Eye (tissue), 1 donor: ENCODE measurements at regions not wholly inside any gene's neighbourhood (a gene's known extent, or its start where the extent isn't known, plus 50 kb on each side); places are given as distances from the start of the nearest gene placed in this dataset.
A peak's percentile ranks its signal among the peaks of the same experiment; 100 is the strongest.
"Not testable (repeated sequence)": the region's sequence is repeated elsewhere in the genome, so short reads cannot be mapped to it uniquely, and the experiment has no call there.

Experiments used
- DNase-seq: peaks from one replicate; pipeline ENCODE4 v3.0.0-alpha.2; 2015

- DNase-seq = not testable (repeated sequence)
These were observed 137.8 kb upstream of the ROPN1B start for GRCh38 chr3:125831005-125831750.

- peak; percentile 8 for DNase-seq
These were observed 133.4 kb upstream of the ROPN1B start for GRCh38 chr3:125835562-125835961.

GRCh38 chr3:125836011-125836551 is 132.9 kb upstream of the ROPN1B start:
- peak; percentile 59 for DNase-seq

- not testable (repeated sequence) for DNase-seq
These were observed 132.2 kb upstream of the ROPN1B start for GRCh38 chr3:125836786-125837185.

GRCh38 chr3:125838857-125839256 is 130.1 kb upstream of the ROPN1B start:
- not testable (repeated sequence) for DNase-seq

- DNase-seq = not testable (repeated sequence)
These were observed 128.5 kb upstream of the ROPN1B start for GRCh38 chr3:125840465-125840864.

GRCh38 chr3:125847966-125848365 is 121.0 kb upstream of the ROPN1B start:
- DNase-seq = not testable (repeated sequence)

- not testable (repeated sequence) for DNase-seq
These were observed 114.0 kb upstream of the ROPN1B start for GRCh38 chr3:125855006-125855405.

GRCh38 chr3:125860547-125860946 is 108.4 kb upstream of the ROPN1B start:
- DNase-seq = not testable (repeated sequence)

- not testable (repeated sequence) for DNase-seq
These were observed 106.1 kb upstream of the ROPN1B start for GRCh38 chr3:125862841-125863254.

- DNase-seq = not testable (repeated sequence)
These were observed 104.4 kb upstream of the ROPN1B start for GRCh38 chr3:125864532-125864931.

- peak; percentile 68 for DNase-seq
These were observed 83.0 kb upstream of the ROPN1B start for GRCh38 chr3:125886006-125886405.

GRCh38 chr3:125899181-125899580 is 69.8 kb upstream of the ROPN1B start:
- DNase-seq = not testable (repeated sequence)

GRCh38 chr3:125901473-125901872 is 67.5 kb upstream of the ROPN1B start:
- not testable (repeated sequence) for DNase-seq

GRCh38 chr3:125903780-125904455 is 65.1 kb upstream of the ROPN1B start:
- not testable (repeated sequence) for DNase-seq

- DNase-seq = not testable (repeated sequence)
These were observed 61.7 kb upstream of the ROPN1B start for GRCh38 chr3:125907279-125907678.

- DNase-seq = not testable (repeated sequence)
These were observed 58.1 kb upstream of the ROPN1B start for GRCh38 chr3:125910851-125911250.

- DNase-seq = peak; percentile 67
These were observed 54.2 kb upstream of the ROPN1B start for GRCh38 chr3:125914608-125915436.

- peak; percentile 76 for DNase-seq
These were observed 53.6 kb upstream of the ROPN1B start for GRCh38 chr3:125915437-125915787.

- peak; percentile 99 for DNase-seq
These were observed 53.1 kb upstream of the ROPN1B start for GRCh38 chr3:125915792-125916375.

GRCh38 chr3:125916376-125916978 is 52.5 kb upstream of the ROPN1B start:
- DNase-seq = peak; percentile 97

GRCh38 chr3:125917020-125917549 is 51.9 kb upstream of the ROPN1B start:
- peak; percentile 86 for DNase-seq
